Thoracic aorta (tissue), 2 donors: ENCODE measurements at regions not wholly inside any gene's neighbourhood (a gene's known extent, or its start where the extent isn't known, plus 50 kb on each side); places are given as distances from the start of the nearest gene placed in this dataset.

Experiments used
- ATAC-seq: fragments of 150-250 bp; one replicate; pipeline ENCODE4 v1.8.0; 2017; ENCODE audit warnings: low read depth; ENCODE audit not compliant: insufficient number of reproducible peaks, low FRiP score
- DNase-seq: peaks from one replicate; pipeline ENCODE4 v3.0.0-alpha.2; 2020; ENCODE audit warnings: low spot score
- H3K27ac ChIP-seq, 2 donors: fragments of 200-600 bp; sonication (generic); 1 replicate in 1 of 2; 2 replicates in 1 of 2; pipeline ENCODE4 v1.5.1; 2016; ENCODE audit warnings: mild to moderate bottlenecking in 2 of 2, moderate library complexity in 2 of 2
- H3K27me3 ChIP-seq: fragments of 200-600 bp; sonication (generic); replicated peaks from 2 replicates; pipeline ENCODE4 v1.6.0; 2016; ENCODE audit warnings: mild to moderate bottlenecking; ENCODE audit not compliant: insufficient read depth
- H3K36me3 ChIP-seq: fragments of 200-600 bp; sonication (generic); one replicate; pipeline ENCODE4 v1.5.1; 2016
- H3K4me1 ChIP-seq, 2 donors: fragments of 200-600 bp; sonication (generic); 1 replicate in 1 of 2; 2 replicates in 1 of 2; pipeline versions ENCODE4 v1.5.1 to v1.6.0; 2016; ENCODE audit warnings: low read depth in 2 of 2, mild to moderate bottlenecking in 1 of 2; ENCODE audit not compliant: control insufficient read depth in 1 of 2
- H3K4me3 ChIP-seq: fragments of 200-600 bp; sonication (generic); 2 replicates; pipeline ENCODE4 v1.5.1; 2016; ENCODE audit warnings: mild to moderate bottlenecking
- H3K9me3 ChIP-seq: fragments of 200-600 bp; sonication (generic); 2 replicates; pipeline ENCODE4 v1.5.1; 2016
- CTCF ChIP-seq: fragments of 200-600 bp; sonication (generic); IDR thresholded peaks from one replicate; pipeline ENCODE4 v1.5.1; 2019; ENCODE audit warnings: antibody characterized with exemption

GRCh38 chr5:74918232-74918669 lies 52.1 kb upstream of the FAM169A start:
- no peak for DNase-seq
- Histone ChIP-seq H3K27ac (no peak overlapping the region), H3K27me3 (no peaks in the 10 kb centered on the region), H3K4me3 (no peak overlapping the region), H3K4me1 (no peaks in the 10 kb centered on the region), H3K36me3 (no peaks in the 10 kb centered on the region), H3K9me3 (no peaks in the 10 kb centered on the region)
- TF ChIP-seq CTCF, result no peak
- no peak for ATAC-seq

- H3K36me3 ChIP-seq, result no peaks in the 10 kb centered on the region
- no peak for TF ChIP-seq CTCF
- H3K4me3 ChIP-seq, result no peak overlapping the region
- H3K27ac ChIP-seq, result no peak overlapping the region
- ATAC-seq (no peak), DNase-seq (no peak)
- no peaks in the 10 kb centered on the region for H3K27me3 ChIP-seq
- no peaks in the 10 kb centered on the region for H3K9me3 ChIP-seq
- no peaks in the 10 kb centered on the region for H3K4me1 ChIP-seq
These were observed 50.9 kb upstream of the FAM169A start for GRCh38 chr5:74916831-74917710.
